ENCODE measurements at regions not wholly inside any gene's neighbourhood (a gene's known extent, or its start where the extent isn't known, plus 50 kb on each side); places are given as distances from the start of the nearest gene placed in this dataset.

- no peak for TF ChIP-seq POLR2A (IDR thresholded peaks at IDR 0.05)
- no peak for TF ChIP-seq CTCF (IDR thresholded peaks at IDR 0.05)
- no peak for TF ChIP-seq POLR2AphosphoS5 (IDR thresholded peaks at IDR 0.05)
Measured at GRCh38 chr9:2336055-2336454, 285.5 kb upstream of the VLDLR start.

Data from upper lobe of left lung (tissue), 4 donors.